ENCODE measurements at regions not wholly inside any gene's neighbourhood (a gene's known extent, or its start where the extent isn't known, plus 50 kb on each side); places are given as distances from the start of the nearest gene placed in this dataset.

GRCh38 chr3:59191651-59192050 is 141.8 kb upstream of the CFAP20DC start:
- TF ChIP-seq CTCF (conservative IDR thresholded peaks at IDR 0.05) (no peak), EZH2 (IDR thresholded peaks at IDR 0.05; ENCODE audit: low read depth) (no peak)

Data from PC-9 (cell line).